CD4-positive, alpha-beta T cell (primary cell): ENCODE measurements at regions not wholly inside any gene's neighbourhood (a gene's known extent, or its start where the extent isn't known, plus 50 kb on each side); places are given as distances from the start of the nearest gene placed in this dataset.
A peak's percentile ranks its signal among the peaks of the same experiment; 100 is the strongest.
"Not testable (repeated sequence)": the region's sequence is repeated elsewhere in the genome, so short reads cannot be mapped to it uniquely, and the experiment has no call there.

Source experiments
- ATAC-seq: fragments of 200-7000 bp; cut with Tn5 transposase; one replicate; pipeline ENCODE4 v1.10.0; 2022; ENCODE audit warnings: mild to moderate bottlenecking; ENCODE audit not compliant: poor library complexity
- CTCF ChIA-PET: fragments of 350-600 bp; sonication (Branson Sonifier 250); formaldehyde crosslinking; loops from one replicate; lab custom pipeline; 2021; ENCODE audit warnings: antibody characterized with exemption, inconsistent platforms; lab: Charles Lee
- POLR2A ChIA-PET: fragments of 350-600 bp; sonication (Branson Sonifier 250); formaldehyde crosslinking; loops from one replicate; lab custom pipeline; 2021; ENCODE audit warnings: antibody characterized with exemption, inconsistent platforms; lab: Charles Lee
- DNase-seq, 14 experiments: peaks; one replicate each; pipeline ENCODE4 v3.0.0-alpha.2; 2013 to 2020; ENCODE audit warnings: mixed read lengths in 2 of 14
- H3K27ac ChIP-seq, 2 donors: one replicate each; pipeline versions ENCODE4 v1.5.1 to v1.7.0; 2013; ENCODE audit warnings: low read length in 2 of 2, low read depth in 1 of 2, mild to moderate bottlenecking in 1 of 2
- H3K27me3 ChIP-seq, 2 experiments: 1 replicate in 1 of 2; 2 replicates in 1 of 2; pipeline versions ENCODE4 v1.6.1 to v1.7.0; 2013; ENCODE audit warnings: low read length in 2 of 2, control low read depth in 1 of 2, mild to moderate bottlenecking in 1 of 2, moderate library complexity in 1 of 2; ENCODE audit not compliant: insufficient read depth in 2 of 2, control insufficient read depth in 1 of 2
- H3K36me3 ChIP-seq: one replicate; pipeline ENCODE4 v1.6.1; 2013; ENCODE audit warnings: low read length, control low read depth; ENCODE audit not compliant: insufficient read depth
- H3K4me1 ChIP-seq: one replicate; pipeline ENCODE4 v1.6.1; 2013; ENCODE audit warnings: low read length, control low read depth; ENCODE audit not compliant: insufficient read depth
- H3K4me3 ChIP-seq: one replicate; pipeline ENCODE4 v1.5.1; 2013; ENCODE audit warnings: mild to moderate bottlenecking, low read length, moderate library complexity
- H3K9me3 ChIP-seq, 2 experiments: 1 replicate in 1 of 2; 2 replicates in 1 of 2; pipeline versions ENCODE4 v1.6.1 to v1.7.0; 2013; ENCODE audit warnings: low read length in 2 of 2, mild to moderate bottlenecking in 2 of 2, control low read depth in 1 of 2, moderate library complexity in 1 of 2; ENCODE audit not compliant: control insufficient read depth in 1 of 2, insufficient read depth in 1 of 2
- H3K27ac Mint-ChIP-seq: one replicate; pipeline ENCODE4 v1.8.0; 2020; ENCODE audit warnings: mixed read lengths
- H3K27me3 Mint-ChIP-seq: one replicate; pipeline ENCODE4 v1.8.0; 2021; ENCODE audit warnings: mixed read lengths
- H3K36me3 Mint-ChIP-seq: one replicate; pipeline ENCODE4 v1.8.0; 2021; ENCODE audit warnings: low read depth, mixed read lengths
- H3K4me1 Mint-ChIP-seq: one replicate; pipeline ENCODE4 v1.8.0; 2021; ENCODE audit warnings: low read depth, mixed read lengths
- H3K4me3 Mint-ChIP-seq: one replicate; pipeline ENCODE4 v1.8.0; 2020; ENCODE audit warnings: mild to moderate bottlenecking, mixed read lengths
- H3K9me3 Mint-ChIP-seq: one replicate; pipeline ENCODE4 v1.8.0; 2020; ENCODE audit warnings: mixed read lengths
- intact Hi-C, 2 experiments: fragments of 100-400 bp; cut with DNase I in 1 of 2; cut with micrococcal nuclease in 1 of 2; formaldehyde crosslinking; loops; one replicate each; pipeline versions ENCODE4 v1.15.1 to v1.9.0; 2023 to 2025; cut with DNase I, micrococcal nuclease
- TF ChIP-seq, protein P1 (sequence below): fragments of 200-600 bp; IDR thresholded peaks from one replicate; pipeline ENCODE4 v1.8.0; 2022; ENCODE audit warnings: antibody characterized with exemption, mild to moderate bottlenecking

- no peak overlapping the region for H3K4me3 Mint-ChIP-seq
- no peak overlapping the region for H3K4me3 ChIP-seq
- POLR2A ChIA-PET, result no interaction called here
Observed at GRCh38 chr5:106258591-106259125, 1412.1 kb downstream of the EFNA5 start.

GRCh38 chr5:106254784-106255183 lies 1416.0 kb downstream of the EFNA5 start:
- intact Hi-C loops, result no loop called here
- Mint-ChIP-seq H3K27me3 (no peaks in the 10 kb centered on the region), H3K4me3 (no peak overlapping the region), H3K9me3 (no peaks in the 10 kb centered on the region), H3K4me1 (no peaks in the 10 kb centered on the region), H3K27ac (no peak overlapping the region), H3K36me3 (no peaks in the 10 kb centered on the region)
- TF ChIP-seq, protein P1, sequence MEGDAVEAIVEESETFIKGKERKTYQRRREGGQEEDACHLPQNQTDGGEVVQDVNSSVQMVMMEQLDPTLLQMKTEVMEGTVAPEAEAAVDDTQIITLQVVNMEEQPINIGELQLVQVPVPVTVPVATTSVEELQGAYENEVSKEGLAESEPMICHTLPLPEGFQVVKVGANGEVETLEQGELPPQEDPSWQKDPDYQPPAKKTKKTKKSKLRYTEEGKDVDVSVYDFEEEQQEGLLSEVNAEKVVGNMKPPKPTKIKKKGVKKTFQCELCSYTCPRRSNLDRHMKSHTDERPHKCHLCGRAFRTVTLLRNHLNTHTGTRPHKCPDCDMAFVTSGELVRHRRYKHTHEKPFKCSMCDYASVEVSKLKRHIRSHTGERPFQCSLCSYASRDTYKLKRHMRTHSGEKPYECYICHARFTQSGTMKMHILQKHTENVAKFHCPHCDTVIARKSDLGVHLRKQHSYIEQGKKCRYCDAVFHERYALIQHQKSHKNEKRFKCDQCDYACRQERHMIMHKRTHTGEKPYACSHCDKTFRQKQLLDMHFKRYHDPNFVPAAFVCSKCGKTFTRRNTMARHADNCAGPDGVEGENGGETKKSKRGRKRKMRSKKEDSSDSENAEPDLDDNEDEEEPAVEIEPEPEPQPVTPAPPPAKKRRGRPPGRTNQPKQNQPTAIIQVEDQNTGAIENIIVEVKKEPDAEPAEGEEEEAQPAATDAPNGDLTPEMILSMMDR, result no peak
- DNase-seq, result no peak
- H3K9me3 ChIP-seq, result no peaks in the 10 kb centered on the region
- H3K4me3 ChIP-seq, result no peak overlapping the region
- H3K36me3 ChIP-seq, result no peaks in the 10 kb centered on the region
- no peaks in the 10 kb centered on the region for H3K27me3 ChIP-seq
- no peaks in the 10 kb centered on the region for H3K4me1 ChIP-seq
- no peak for ATAC-seq
- CTCF ChIA-PET, result no interaction called here
- POLR2A ChIA-PET, result no interaction called here
- H3K27ac ChIP-seq, result no peak overlapping the region

More at GRCh38 chr5:106258591-106259125, 1412.1 kb downstream of the EFNA5 start:
- TF ChIP-seq, protein P1, result no peak
- H3K36me3 Mint-ChIP-seq, result no peaks in the 10 kb centered on the region
- Histone ChIP-seq H3K27me3 (no peaks in the 10 kb centered on the region), H3K9me3 (no peaks in the 10 kb centered on the region), H3K4me1 (no peaks in the 10 kb centered on the region), H3K27ac (no peak overlapping the region), H3K36me3 (no peaks in the 10 kb centered on the region)
- H3K27me3 Mint-ChIP-seq, result no peaks in the 10 kb centered on the region
- DNase-seq (no peak), ATAC-seq (no peak)
- no peak overlapping the region for H3K27ac Mint-ChIP-seq
- intact Hi-C loops, result no loop called here
- H3K4me1 Mint-ChIP-seq, result no peaks in the 10 kb centered on the region
- CTCF ChIA-PET, result no interaction called here
- no peaks in the 10 kb centered on the region for H3K9me3 Mint-ChIP-seq

DNA sequence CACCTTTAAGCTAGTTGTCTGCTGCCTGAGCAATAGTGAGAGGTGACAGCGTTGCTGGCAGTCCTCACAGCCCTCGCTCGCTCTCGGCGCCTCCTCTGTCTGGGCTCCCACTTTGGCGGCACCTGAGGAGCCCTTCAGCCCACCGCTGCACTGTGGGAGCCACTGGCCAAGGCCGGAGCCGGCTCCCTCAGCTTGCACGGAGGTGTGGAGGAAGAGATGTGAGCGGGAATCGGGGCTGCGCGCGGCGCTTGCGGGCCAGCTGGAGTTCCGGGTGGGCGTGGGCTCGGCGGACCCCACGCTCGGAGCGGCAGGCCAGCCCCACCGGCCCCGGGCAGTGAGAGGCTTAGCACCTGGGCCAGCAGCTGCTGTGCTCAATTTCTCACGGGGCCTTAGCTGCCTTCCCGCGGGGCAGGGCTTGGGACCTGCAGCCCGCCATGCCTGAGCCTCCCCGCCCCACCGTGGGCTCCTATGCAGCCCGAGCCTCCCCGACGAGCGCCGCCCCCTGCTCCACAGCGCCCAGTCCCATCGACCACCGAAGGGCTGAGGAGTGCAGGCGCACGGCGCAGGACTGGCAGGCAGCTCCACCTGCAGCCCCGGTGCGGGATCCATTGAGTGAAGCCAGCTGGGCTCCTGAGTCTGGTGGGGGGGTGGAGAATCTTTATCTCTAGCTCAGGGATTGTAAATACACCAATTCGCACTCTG lies 1424.5 kb downstream of the EFNA5 start:
- H3K27me3 ChIP-seq, H3K27ac Mint-ChIP-seq, CTCF ChIA-PET, H3K4me1 ChIP-seq, H3K9me3 Mint-ChIP-seq, H3K4me3 Mint-ChIP-seq, ATAC-seq, intact Hi-C loops, H3K27me3 Mint-ChIP-seq, H3K36me3 Mint-ChIP-seq, POLR2A ChIA-PET, H3K27ac ChIP-seq, H3K4me1 Mint-ChIP-seq, H3K4me3 ChIP-seq, H3K36me3 ChIP-seq: not testable (repeated sequence)
- peaks cover 0 to 11% of the 10 kb centered on the region in 2 experiments for H3K9me3 ChIP-seq
- DNase-seq, result peak in 1 of 14 experiments; percentile 5

DNA sequence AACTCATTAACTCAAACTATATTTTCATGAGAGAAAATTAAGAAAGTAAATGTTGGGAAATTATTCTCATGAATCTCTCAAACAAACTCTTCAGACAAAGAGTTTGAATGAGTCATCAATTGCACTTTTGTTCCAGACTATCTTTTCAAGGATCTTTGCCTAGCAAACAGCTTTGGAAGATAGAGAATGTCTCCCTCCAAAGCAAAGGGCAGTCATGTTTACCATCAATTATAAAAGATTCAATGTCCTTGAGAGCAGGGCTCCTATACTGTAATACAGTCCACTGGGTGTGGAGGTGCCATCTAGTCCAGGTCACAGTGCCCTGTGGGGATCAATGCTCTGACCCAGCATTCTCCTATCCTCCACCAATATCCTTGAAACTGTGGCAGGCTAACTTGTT lies 1429.3 kb downstream of the EFNA5 start:
- H3K27me3 Mint-ChIP-seq, result no peaks in the 10 kb centered on the region
- ATAC-seq, result no peak
- Histone ChIP-seq H3K9me3 (peaks cover 0 to 6% of the 10 kb centered on the region in 2 experiments), H3K27me3 (no peaks in the 10 kb centered on the region), H3K36me3 (no peaks in the 10 kb centered on the region), H3K4me3 (no peak overlapping the region), H3K27ac (no peak overlapping the region), H3K4me1 (no peaks in the 10 kb centered on the region)
- intact Hi-C loops, result no loop called here
- POLR2A ChIA-PET, result no interaction called here
- H3K36me3 Mint-ChIP-seq, result no peaks in the 10 kb centered on the region
- no peak overlapping the region for H3K27ac Mint-ChIP-seq
- TF ChIP-seq, protein P1, result no peak
- no peak for DNase-seq
- no peak overlapping the region for H3K4me3 Mint-ChIP-seq
- H3K9me3 Mint-ChIP-seq, result peaks cover 6% of the 10 kb centered on the region
- H3K4me1 Mint-ChIP-seq, result no peaks in the 10 kb centered on the region
- CTCF ChIA-PET, result no interaction called here
